Liver (tissue), 3 donors: ENCODE measurements at regions not wholly inside any gene's neighbourhood (a gene's known extent, or its start where the extent isn't known, plus 50 kb on each side); places are given as distances from the start of the nearest gene placed in this dataset.
"Not testable (repeated sequence)": the region's sequence is repeated elsewhere in the genome, so short reads cannot be mapped to it uniquely, and the experiment has no call there.

Experiments used
- EGR1 ChIP-seq, 2 donors: IDR thresholded peaks; 2 replicates each; pipeline ENCODE4 v1.6.1; 2016 to 2018; ENCODE audit warnings: antibody characterized with exemption in 2 of 2, low read depth in 2 of 2
- FOXA1 ChIP-seq: IDR thresholded peaks from 2 replicates; pipeline ENCODE4 v1.6.1; 2016; ENCODE audit warnings: antibody characterized with exemption
- NR2F2 ChIP-seq: IDR thresholded peaks from 2 replicates; pipeline ENCODE4 v1.6.1; 2016; ENCODE audit warnings: antibody characterized with exemption
- RAD21 ChIP-seq, 2 donors: IDR thresholded peaks; 2 replicates each; pipeline ENCODE4 v1.6.1; 2016; ENCODE audit warnings: antibody characterized with exemption in 2 of 2, mild to moderate bottlenecking in 2 of 2
- RXRA ChIP-seq, 2 donors: IDR thresholded peaks; 2 replicates each; pipeline ENCODE4 v1.6.1; 2017 to 2018; ENCODE audit warnings: antibody characterized with exemption in 2 of 2, mild to moderate bottlenecking in 1 of 2
- TF ChIP-seq, protein P1 (sequence below): fragments of 150-350 bp; IDR thresholded peaks from 2 replicates; pipeline ENCODE4 v1.5.1; 2017; ENCODE audit warnings: improper control_type of control experiment, low read depth, low read length; ENCODE audit not compliant: missing input control
- TF ChIP-seq, protein P2 (sequence below): IDR thresholded peaks from 2 replicates; pipeline ENCODE4 v1.6.1; 2016; ENCODE audit warnings: antibody characterized with exemption
- TF ChIP-seq, protein P3 (sequence below): IDR thresholded peaks from 2 replicates; pipeline ENCODE4 v1.6.1; 2016; ENCODE audit warnings: antibody characterized with exemption
- TF ChIP-seq, protein P4 (sequence below): IDR thresholded peaks from 2 replicates; pipeline ENCODE4 v1.6.1; 2016; ENCODE audit warnings: antibody characterized with exemption
- TF ChIP-seq, protein P5 (sequence below): IDR thresholded peaks from 2 replicates; pipeline ENCODE4 v1.6.1; 2016; ENCODE audit warnings: antibody characterized with exemption, mild to moderate bottlenecking
- donor health status: healthy.
- donor health status: healthy.

DNA sequence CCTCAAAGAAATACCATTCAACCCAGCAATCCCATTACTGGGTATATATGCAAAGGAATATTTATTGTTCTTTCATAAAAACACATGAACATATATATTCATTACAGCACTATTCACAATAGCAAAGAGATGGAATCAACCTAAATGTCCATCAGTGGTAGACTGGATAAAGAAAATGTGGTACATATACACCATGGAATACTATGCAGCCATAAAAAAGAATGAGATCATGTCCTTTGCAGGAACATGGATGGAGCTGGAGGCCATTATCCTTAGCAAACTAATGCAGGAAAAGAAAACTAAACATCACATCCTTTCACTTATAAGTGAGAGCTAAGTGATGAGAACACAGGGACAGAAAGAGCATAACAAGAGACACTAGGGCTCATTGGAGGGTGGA, 142.7 kb upstream of the THY1 start:
- TF ChIP-seq, protein P1, sequence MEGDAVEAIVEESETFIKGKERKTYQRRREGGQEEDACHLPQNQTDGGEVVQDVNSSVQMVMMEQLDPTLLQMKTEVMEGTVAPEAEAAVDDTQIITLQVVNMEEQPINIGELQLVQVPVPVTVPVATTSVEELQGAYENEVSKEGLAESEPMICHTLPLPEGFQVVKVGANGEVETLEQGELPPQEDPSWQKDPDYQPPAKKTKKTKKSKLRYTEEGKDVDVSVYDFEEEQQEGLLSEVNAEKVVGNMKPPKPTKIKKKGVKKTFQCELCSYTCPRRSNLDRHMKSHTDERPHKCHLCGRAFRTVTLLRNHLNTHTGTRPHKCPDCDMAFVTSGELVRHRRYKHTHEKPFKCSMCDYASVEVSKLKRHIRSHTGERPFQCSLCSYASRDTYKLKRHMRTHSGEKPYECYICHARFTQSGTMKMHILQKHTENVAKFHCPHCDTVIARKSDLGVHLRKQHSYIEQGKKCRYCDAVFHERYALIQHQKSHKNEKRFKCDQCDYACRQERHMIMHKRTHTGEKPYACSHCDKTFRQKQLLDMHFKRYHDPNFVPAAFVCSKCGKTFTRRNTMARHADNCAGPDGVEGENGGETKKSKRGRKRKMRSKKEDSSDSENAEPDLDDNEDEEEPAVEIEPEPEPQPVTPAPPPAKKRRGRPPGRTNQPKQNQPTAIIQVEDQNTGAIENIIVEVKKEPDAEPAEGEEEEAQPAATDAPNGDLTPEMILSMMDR, result not testable (repeated sequence)
- TF ChIP-seq, protein P2, sequence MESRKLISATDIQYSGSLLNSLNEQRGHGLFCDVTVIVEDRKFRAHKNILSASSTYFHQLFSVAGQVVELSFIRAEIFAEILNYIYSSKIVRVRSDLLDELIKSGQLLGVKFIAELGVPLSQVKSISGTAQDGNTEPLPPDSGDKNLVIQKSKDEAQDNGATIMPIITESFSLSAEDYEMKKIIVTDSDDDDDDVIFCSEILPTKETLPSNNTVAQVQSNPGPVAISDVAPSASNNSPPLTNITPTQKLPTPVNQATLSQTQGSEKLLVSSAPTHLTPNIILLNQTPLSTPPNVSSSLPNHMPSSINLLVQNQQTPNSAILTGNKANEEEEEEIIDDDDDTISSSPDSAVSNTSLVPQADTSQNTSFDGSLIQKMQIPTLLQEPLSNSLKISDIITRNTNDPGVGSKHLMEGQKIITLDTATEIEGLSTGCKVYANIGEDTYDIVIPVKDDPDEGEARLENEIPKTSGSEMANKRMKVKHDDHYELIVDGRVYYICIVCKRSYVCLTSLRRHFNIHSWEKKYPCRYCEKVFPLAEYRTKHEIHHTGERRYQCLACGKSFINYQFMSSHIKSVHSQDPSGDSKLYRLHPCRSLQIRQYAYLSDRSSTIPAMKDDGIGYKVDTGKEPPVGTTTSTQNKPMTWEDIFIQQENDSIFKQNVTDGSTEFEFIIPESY, result not testable (repeated sequence)
- TF ChIP-seq EGR1 (IDR thresholded peaks at IDR 0.05; ENCODE audit: low read depth in 2 of 2); NR2F2; RAD21 (IDR thresholded peaks at IDR 0.05); RXRA (IDR thresholded peaks at IDR 0.05); FOXA1: not testable (repeated sequence)
- TF ChIP-seq, protein P3, sequence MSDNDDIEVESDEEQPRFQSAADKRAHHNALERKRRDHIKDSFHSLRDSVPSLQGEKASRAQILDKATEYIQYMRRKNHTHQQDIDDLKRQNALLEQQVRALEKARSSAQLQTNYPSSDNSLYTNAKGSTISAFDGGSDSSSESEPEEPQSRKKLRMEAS, result not testable (repeated sequence)
- TF ChIP-seq, protein P4, sequence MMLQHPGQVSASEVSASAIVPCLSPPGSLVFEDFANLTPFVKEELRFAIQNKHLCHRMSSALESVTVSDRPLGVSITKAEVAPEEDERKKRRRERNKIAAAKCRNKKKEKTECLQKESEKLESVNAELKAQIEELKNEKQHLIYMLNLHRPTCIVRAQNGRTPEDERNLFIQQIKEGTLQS, result not testable (repeated sequence)
- TF ChIP-seq, protein P5, sequence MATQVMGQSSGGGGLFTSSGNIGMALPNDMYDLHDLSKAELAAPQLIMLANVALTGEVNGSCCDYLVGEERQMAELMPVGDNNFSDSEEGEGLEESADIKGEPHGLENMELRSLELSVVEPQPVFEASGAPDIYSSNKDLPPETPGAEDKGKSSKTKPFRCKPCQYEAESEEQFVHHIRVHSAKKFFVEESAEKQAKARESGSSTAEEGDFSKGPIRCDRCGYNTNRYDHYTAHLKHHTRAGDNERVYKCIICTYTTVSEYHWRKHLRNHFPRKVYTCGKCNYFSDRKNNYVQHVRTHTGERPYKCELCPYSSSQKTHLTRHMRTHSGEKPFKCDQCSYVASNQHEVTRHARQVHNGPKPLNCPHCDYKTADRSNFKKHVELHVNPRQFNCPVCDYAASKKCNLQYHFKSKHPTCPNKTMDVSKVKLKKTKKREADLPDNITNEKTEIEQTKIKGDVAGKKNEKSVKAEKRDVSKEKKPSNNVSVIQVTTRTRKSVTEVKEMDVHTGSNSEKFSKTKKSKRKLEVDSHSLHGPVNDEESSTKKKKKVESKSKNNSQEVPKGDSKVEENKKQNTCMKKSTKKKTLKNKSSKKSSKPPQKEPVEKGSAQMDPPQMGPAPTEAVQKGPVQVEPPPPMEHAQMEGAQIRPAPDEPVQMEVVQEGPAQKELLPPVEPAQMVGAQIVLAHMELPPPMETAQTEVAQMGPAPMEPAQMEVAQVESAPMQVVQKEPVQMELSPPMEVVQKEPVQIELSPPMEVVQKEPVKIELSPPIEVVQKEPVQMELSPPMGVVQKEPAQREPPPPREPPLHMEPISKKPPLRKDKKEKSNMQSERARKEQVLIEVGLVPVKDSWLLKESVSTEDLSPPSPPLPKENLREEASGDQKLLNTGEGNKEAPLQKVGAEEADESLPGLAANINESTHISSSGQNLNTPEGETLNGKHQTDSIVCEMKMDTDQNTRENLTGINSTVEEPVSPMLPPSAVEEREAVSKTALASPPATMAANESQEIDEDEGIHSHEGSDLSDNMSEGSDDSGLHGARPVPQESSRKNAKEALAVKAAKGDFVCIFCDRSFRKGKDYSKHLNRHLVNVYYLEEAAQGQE, result not testable (repeated sequence)
